Tongue (tissue), 1 donor: ENCODE measurements at regions not wholly inside any gene's neighbourhood (a gene's known extent, or its start where the extent isn't known, plus 50 kb on each side); places are given as distances from the start of the nearest gene placed in this dataset.

ENCODE experiments used
- DNase-seq: peaks from one replicate; pipeline ENCODE4 v3.0.0-alpha.2; 2015

DNA sequence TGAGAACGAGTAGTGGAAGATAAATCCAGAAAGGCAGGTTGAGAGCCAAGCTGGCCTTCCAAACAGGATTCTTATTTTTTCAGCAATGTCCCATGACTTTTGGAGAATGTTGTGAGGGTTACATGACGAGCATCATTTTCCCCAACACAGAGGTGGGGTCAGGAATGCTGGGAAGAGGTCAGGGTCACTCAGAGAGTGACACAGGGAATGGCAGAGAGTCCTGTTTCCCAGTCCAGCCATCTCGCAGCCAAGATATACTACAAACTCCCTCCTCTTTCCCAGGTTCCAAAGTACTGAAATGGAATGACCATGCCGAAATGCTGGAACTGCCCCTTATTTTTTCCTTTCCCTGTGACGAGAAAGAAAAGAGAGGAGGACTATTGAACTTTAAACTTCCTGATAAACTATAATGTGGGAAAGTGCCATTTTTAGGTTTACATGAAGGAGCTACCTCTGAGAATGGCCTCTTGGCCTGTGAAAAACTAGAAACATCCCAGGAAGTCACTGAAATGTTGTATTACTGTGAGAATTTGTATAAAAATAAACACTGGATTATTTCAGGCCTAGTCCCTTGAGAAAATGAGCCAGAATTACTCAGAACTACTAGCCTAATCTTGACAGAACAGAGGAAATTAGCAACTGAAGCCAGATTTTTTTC lies 420.4 kb downstream of the CETN3 start:
- DNase-seq: peak; percentile 37

DNA sequence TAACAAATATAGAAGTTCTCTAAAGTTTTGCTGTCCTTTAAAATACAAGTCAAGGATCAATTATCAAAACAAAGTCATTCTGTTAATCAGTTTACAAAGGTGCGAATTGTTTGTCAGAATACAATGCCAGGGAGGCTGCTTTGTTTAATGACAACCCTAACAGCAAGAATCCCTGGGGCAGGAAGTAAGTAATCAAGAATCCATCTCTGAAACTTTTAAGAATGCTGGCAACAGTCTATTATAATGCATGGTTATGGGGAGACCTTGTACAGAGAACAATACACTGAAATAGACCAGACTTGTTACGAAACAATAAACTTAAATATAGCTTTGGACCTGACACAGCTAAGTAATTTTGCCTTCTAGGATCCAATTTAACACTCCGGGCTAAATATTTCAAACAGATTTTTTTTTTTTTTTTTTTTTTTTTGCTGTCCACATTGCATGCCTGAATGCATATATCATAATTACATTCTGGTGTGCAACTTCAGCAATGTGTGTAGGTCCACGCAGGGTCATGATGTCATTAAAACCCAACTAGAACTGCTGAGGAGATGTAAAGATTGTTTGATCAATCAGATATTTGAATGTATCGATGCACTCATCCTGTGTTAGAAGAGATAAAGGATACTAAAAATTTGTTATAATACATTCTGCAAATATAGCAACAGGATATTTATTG lies 421.3 kb downstream of the CETN3 start:
- peak; percentile 43 for DNase-seq

DNA sequence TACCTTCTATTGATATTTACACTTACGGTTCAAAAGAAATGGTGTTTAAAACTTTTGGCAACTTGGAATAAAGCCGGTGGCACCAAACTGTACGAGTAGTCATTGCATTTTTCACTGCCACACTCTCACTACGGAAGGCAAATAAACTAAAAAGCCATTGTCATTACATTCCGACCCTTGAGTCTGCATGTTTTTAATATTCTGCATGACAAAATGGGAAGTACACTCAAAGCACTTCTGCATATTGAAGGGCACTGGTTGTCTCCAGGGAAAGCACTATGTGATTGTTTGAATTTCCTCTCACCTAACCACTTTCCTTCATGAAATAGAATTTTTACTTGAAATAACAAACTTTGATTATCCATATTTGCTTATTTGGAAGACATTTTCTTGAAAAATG lies 426.3 kb downstream of the CETN3 start:
- no peak for DNase-seq

DNA sequence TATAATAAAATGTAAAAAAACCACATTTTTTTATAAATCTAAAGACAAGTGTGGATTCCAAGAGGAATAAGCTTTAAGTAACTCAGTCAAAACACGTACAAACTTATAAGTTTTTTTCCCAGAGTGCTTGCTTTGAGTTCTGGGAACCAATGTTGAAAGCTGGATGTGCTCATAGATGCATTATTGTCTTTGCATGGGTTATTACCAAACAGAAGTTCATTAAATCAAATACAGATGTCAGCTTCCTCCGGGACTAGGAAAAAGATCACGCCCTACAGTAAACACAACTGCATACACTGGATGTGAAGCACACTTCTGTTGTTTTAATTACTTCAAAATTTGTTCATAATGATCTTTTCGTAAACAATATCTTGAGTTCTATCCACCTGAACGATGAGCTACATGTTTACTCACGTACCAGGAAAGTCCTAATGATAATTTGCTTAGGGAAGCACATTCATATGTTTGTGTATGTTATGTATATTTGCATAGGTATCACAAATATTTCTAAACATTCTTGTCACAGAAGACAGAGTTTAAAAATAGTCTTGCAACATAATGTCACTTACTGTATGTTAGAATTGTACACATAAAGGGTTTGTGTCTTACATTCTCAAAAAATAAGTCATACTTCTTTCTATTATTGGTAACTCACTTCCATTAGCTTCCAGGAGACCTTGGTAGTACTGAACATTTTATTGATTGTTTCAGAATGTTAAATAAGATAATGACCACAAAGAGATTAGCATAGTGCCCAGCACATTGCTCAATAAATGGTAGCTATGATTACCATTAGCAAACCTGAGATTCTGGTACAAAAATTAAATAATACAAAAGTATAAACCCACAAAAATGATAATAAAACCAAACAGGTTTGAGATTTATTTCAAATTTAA lies 427.4 kb downstream of the CETN3 start:
- peak; percentile 62 for DNase-seq

DNA sequence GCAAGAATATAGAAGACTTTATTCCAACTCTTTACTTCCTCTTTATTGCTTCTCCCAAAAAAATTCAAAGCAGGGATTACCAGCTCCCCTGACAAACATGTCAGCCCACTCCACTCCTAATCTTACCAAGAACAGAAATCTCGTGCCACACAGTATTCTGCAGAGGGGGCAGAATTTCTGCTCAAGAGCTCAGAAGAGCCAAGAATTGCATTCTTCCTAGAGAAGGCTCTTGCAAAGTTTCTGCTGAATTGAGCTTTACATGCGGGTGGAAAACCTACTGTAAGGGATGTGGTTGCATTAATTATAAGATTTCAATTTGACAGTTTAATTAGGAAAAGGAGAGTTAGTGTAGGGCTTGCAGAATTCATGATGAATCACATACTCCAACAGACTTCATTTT lies 428.5 kb downstream of the CETN3 start:
- DNase-seq: no peak

DNA sequence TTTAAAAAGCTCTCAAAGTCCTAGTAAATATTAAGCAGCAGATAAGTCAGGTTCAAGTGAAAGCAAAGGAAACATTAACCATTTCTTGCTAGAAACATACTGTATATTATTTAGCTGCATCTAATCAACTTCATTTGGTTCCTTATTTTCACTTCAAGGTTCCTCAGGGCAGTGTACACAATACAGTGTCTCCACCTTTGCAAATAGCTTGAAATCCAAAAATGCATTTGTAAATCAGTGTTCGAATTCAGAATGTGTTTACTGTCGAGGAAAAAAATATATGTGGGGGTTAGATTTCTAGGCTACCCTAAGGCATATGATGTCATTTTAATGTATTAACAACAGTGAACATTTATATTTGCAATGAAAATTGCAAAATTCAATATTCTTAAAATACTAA lies 436.0 kb downstream of the CETN3 start:
- DNase-seq: no peak

DNA sequence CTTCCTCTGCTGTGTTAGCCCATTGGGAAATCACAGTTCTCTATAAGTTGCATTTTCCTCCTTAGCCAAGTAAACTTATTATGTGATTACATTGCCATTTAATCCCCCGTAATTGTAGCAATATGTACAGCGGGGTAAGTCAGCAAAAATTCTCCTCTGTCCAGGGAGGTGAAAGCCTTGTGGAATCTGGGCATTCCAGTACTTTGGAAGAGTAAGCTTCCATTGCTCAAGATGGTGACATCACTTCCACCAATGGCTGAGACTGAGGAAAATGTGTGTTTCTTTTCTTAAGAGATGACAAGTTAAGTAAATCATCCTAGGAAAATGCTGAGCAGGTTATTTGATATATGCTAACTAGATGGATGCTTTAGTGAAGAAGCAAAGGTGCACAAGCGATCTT lies 436.7 kb downstream of the CETN3 start:
- DNase-seq: peak; percentile 39

DNA sequence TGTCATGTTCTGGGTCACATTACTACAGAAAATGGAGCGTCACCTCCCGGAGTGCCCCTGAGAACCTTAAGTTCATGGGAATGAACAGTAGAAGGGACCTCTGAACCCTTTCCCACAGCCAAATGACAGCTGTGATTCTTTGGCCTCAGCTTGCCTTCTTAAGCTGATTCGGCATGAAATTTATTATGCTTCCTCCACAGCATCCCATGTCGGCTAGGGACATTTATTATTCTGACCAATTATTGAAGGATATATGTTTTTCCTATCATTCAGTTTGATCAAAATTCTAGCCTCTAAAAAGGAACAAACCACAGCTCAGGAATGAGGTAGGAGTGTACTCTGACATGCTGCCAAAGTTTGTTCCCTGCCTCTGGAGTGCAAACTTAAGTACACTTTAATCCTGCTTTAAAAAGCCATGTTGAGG lies 440.6 kb downstream of the CETN3 start:
- DNase-seq: peak; percentile 71

DNA sequence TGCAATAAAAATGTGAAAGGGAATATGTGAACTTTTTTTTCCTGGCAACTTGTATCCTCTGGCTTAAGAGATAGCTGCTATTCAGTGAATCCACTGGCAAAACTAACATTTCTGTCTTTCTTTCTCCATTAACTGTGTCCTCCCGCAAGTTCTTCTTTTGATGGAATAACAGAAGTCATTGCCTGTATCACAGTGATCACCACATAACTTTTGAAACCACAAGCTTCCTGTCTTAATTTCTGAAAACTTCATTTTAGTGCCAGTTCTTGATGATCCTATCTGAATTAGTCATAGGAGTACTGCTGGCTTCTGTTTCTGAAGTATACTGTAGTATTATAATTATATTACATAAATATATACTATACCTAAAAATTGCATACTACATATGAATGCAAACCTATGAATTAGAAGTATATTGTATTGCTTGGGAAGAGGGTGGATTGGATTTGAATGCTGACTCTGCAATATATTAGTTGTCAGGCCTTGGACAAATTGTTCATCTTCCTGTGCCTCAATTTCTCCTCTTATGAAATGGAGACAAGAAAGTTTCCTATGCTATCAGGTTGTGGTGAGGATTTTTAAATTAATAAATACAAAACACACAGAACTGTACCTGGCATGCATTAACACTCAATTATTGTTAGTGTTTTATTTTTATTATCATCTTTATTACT lies 441.6 kb downstream of the CETN3 start:
- no peak for DNase-seq

DNA sequence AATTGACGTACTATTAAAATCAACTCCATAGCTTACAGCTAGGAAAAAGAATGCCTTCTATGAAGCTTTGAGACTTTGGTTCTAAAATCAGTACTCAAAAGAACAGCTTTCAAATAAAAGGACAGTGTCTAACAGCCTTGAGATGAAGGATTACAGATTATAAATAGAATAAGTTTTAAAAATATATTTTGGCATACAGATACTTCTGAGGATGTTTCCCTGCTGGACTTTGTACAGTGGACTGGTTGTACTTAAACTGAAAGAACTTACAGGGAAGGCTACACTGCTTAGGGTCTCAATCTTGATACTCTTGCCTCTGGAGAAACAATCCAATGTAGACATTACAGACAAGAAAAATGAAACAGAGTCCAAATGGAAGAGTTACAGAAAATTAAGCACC lies 452.7 kb downstream of the CETN3 start:
- DNase-seq: no peak

DNA sequence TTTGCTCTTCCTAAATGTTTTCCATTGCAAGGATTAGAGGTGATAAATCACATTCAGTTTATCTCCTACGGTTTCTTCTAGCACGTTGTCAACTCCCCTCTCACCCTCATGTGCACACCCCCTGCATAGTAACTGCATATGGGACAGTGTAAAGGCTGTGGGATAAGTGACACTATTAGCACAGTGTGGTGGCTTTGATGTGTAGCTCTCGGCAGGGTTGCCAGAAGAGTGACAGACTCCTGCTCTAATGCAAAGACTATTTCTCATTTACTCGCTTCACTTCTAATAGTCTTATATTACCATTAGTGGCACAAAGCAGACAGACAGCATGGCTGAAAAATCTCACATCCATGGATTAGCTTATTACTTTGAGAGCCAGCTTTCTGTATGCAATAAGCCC lies 454.6 kb downstream of the CETN3 start:
- no peak for DNase-seq

DNA sequence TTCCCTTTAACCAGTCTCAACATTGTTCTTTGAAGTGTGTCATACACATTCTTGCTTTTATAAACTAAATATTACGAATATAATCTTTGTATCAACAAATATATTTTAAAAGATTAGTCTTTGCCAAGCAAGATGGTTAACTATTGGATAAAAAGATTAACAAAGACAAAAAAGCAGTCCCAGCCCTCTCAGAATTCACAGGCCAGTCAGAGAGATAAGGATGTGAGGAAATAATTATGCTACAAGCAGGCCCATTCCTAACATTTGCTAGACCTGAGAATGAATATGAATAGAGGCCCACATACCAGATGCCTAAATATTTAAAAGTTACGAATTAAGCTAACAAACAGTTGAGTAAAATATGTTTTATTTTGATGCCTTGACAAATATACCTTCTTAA lies 457.7 kb downstream of the CETN3 start:
- DNase-seq: no peak

DNA sequence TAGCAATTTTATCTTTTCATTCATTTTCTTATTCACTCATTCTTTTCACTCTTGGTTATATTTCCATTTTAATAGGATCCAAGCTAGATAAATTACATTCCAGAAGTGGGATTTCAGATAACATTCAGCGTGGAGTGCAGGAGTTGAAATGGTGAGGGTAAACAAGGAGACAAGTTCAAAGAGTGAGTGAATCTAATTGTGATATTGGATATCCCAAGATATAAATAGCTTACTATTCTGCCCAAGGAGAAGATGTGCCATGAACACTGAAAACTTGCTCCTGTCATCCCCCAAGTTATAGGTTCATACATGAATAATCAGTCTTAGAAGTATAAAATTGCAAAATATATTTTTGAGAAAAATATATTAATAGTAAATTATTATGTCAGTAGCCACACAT lies 459.3 kb downstream of the CETN3 start:
- no peak for DNase-seq

DNA sequence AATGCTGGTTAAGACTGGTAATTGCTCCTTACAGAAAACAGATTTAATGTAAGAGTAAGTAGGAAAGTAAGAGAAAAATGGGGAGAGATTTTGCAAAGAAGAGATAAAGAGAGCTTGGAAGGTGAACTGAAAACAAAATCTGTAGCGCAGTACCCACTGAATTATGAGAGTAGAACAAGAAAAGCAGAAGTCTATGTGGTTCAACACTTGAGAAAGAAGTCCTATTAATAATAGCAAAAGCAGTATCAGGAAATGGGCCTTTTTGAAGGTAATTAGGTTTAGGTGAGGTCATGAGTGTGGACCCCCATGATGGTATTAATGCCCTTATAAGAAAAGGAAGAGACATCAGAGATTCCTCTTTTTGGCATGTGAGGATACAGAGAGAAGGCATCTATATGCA lies 460.6 kb downstream of the CETN3 start:
- no peak for DNase-seq

DNA sequence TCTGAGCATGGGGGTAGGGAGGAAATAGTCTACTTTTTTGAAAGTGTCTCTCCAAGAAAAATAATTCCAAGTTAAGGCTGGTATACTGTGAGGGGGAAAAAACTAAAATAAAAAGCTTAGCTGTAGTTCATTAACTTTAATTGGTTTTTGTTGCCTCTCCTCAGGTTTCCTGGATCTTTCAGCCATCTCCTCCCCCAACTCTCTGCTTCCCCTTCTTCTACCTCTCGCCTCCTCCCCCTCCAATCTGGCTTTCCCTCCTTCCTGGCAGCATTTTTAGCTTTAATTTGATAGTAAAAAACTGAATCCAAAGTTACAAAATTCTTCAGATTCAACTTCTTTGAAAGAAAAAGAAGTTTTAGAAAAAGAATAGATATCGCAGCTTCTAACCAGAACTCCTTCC lies 462.6 kb downstream of the CETN3 start:
- no peak for DNase-seq

DNA sequence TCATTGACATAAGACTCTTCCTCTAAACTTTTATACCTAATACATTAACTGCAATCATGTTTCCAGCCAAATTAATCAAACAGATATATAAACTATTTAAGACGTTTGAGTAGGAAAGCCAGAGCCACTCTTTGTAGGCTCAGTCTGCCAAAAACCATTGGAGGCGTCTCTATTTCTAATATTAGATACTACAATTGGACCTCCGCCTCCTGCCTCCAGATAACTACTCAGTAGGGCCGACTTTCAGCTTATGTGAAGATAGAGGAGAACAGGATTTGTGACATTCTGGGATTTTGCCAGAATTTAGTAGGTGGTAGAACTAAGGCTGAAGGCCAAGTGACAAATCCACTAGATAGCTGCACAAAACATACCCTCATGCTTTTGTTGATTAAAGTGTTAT lies 463.0 kb downstream of the CETN3 start:
- DNase-seq: no peak

DNA sequence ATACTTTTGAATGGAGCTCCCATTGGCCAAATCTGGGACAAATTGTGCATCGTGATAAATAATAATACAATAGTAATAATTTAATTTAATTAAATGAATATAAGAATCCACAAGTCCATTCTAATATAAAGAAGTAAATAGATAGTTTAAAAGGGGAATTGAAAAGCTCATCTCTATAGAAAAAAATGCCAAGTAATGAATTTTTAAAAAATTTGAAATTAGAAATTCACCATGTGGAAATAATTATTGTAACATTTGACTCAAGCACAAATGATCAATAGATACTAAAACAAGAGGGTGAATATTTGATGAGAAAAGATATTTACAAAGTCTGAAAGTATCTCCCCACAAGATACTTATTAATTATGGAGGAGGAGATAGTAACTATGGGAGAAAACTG lies 467.4 kb downstream of the CETN3 start:
- no peak for DNase-seq

DNA sequence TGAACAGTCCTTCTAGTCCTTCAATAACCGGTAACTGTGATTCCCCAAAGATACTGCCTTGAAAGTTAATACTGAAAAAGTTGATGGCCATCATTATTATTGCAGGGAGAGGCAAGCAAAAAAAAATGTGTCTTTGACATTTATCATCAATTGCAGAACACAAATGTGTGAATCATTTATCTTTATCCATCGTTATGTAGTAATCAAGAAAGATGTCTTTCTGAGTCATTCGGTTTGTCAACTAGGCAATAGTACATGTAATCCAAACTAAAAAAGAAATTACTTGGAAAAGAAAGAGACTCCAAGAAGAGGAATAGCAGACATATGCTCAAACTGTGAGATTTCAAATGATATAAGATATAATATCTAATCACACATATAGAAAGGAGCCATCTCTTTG lies 473.0 kb downstream of the CETN3 start:
- no peak for DNase-seq

DNA sequence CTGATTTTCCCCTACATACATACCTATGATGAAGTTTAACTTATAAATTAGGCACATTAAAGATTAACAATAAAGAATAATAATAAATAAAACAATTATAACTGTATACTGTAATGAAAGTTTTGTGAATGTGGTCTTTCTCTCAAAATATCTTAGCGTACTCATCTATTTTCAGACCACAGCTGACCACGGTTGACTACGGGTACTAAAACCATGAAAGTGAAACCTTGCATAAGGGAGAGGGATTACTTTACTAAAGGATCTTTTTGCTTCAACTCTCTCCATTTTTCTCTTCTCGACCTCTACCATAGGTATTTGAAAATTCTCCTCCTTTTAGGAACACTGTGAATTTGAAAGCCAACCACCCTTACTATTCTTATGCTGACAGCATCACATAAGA lies 475.5 kb downstream of the CETN3 start:
- DNase-seq: no peak

DNA sequence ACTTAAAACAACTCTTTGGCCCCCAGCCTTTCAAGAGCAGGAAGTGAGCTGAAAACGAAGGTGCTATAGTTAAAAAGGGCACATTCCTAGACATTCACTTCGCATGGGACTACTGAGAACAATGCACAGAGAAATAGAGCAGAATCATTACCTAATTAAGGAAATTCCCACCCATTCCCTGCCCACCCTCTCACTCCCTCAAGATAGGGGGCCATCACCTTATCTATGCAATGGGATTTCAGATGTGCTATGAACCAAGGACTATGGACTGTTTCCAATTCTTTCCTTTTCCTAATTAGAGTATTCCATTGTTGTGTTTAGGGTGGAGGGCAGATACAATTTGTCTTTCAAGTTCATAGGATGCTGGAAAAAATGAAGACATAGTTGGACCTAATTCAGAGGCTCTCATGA lies 476.8 kb downstream of the CETN3 start:
- DNase-seq: no peak

DNA sequence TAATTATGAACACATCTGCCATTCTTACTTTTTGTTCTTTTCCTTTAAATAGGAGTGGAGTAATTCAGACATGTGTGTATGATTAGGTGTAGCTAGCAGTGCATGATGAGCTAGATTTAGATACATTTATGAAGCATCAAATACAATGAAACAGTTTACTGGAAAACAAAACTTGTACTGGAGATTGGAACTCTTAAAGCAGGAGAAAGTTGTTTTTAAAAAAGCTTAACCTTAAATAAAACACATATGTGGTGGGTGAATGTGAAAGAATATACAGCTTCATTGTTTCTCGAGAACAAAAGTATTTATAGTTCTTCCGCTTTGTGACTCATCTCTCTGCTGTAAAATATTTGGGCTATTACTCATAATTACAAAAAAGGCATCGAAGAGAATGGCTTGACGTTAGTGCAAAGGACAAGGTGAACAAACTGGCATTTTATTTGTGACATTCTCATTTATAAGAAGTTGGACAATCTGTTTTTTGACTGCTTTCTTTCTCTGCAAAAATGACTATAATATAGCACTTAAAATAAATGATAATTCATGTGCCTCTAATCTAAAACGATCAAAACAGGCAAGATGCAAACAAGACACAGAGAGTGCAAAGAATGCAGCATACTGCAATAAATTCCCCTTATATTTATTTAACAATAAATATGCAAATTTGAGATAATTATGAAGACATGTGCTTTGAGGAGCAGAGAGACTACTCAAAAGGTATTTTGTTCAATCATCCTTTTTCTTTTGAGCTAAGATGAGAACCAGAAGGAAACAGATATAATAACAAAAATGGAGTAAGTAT lies 478.8 kb downstream of the CETN3 start:
- DNase-seq: peak; percentile 30

DNA sequence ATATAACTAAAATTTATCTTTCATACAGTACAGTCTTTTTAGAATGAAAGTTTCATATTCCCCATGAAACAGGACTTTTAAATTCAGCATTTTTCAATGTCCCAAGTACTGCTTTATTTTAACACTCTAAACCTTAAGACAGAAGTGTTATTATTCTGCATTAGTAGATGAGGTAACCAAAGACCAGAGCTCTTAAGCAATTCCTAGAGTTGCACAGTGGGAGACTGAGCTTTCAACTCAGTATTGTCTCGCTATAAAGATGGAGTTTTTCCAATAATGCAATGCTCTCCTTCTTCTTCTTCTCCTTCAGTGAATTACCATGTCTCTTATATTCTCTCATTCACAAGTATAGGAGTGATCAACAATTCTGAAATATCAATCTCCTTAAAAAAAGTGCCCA lies 479.7 kb downstream of the CETN3 start:
- DNase-seq: no peak
